ENCODE measurements at regions not wholly inside any gene's neighbourhood (a gene's known extent, or its start where the extent isn't known, plus 50 kb on each side); places are given as distances from the start of the nearest gene placed in this dataset.

DNA sequence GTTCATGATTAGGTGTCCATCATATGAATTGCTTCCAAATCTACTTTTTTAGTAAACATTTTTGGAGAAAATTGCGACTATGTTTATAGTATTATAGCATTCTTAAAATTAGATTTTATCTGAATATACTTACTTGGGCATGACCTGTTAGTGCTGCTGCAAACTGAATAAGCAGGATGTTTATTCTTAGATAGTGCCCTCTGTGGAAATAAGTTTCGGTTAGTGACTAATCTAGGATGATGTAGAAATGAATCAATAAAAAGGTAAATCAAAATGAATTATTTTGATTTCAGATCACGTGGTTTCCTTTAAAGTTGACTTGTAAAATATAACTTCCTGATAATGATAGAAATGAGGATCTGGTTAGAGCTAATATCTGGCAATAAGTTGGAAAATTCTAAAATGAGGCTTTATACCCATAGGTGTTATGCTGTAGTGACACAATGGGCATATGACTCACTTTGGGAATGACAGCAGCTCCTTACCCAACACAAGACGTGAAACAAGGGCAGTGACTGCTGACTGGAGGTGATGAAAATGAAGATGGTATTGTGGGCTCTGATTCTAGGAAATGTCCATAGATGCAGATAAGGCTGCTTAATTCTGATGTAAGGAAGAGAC lies 165.8 kb upstream of the TCF4 start:
- TF ChIP-seq, protein P1, sequence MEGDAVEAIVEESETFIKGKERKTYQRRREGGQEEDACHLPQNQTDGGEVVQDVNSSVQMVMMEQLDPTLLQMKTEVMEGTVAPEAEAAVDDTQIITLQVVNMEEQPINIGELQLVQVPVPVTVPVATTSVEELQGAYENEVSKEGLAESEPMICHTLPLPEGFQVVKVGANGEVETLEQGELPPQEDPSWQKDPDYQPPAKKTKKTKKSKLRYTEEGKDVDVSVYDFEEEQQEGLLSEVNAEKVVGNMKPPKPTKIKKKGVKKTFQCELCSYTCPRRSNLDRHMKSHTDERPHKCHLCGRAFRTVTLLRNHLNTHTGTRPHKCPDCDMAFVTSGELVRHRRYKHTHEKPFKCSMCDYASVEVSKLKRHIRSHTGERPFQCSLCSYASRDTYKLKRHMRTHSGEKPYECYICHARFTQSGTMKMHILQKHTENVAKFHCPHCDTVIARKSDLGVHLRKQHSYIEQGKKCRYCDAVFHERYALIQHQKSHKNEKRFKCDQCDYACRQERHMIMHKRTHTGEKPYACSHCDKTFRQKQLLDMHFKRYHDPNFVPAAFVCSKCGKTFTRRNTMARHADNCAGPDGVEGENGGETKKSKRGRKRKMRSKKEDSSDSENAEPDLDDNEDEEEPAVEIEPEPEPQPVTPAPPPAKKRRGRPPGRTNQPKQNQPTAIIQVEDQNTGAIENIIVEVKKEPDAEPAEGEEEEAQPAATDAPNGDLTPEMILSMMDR (IDR thresholded peaks at IDR 0.05): no peak
- TF ChIP-seq POLR2A (IDR thresholded peaks at IDR 0.05): no peak
